GM18508 (cell line): ENCODE measurements at regions not wholly inside any gene's neighbourhood (a gene's known extent, or its start where the extent isn't known, plus 50 kb on each side); places are given as distances from the start of the nearest gene placed in this dataset.
A peak's percentile ranks its signal among the peaks of the same experiment; 100 is the strongest.

Source experiments
- ATAC-seq: cut with Tn5 transposase; IDR thresholded peaks from one replicate; pipeline ENCODE4 v1.9.1; 2021; ENCODE audit warnings: moderate number of reproducible peaks; ENCODE audit not compliant: insufficient read depth, unreplicated experiment

GRCh38 chr17:70615831-70616230 lies 446.5 kb downstream of the KCNJ2 start:
- no peak for ATAC-seq

GRCh38 chr17:70618641-70619040 lies 449.3 kb downstream of the KCNJ2 start:
- ATAC-seq, result no peak

GRCh38 chr17:70621566-70621965 lies 452.2 kb downstream of the KCNJ2 start:
- no peak for ATAC-seq

- no peak for ATAC-seq
These were observed 453.3 kb downstream of the KCNJ2 start for GRCh38 chr17:70622368-70623260.

GRCh38 chr17:70624211-70624610 lies 454.9 kb downstream of the KCNJ2 start:
- no peak for ATAC-seq

GRCh38 chr17:70629902-70630301 lies 460.6 kb downstream of the KCNJ2 start:
- no peak for ATAC-seq

- ATAC-seq, result peak; percentile 53
These were observed 467.3 kb downstream of the KCNJ2 start for GRCh38 chr17:70636517-70637133.

- ATAC-seq, result no peak
These were observed 472.7 kb downstream of the KCNJ2 start for GRCh38 chr17:70642059-70642458.

GRCh38 chr17:70644096-70644495 lies 474.8 kb downstream of the KCNJ2 start:
- ATAC-seq, result no peak

- ATAC-seq, result no peak
These were observed 477.3 kb downstream of the KCNJ2 start for GRCh38 chr17:70646673-70647072.

GRCh38 chr17:70648166-70648565 lies 478.8 kb downstream of the KCNJ2 start:
- ATAC-seq, result no peak

- ATAC-seq, result no peak
These were observed 484.5 kb downstream of the KCNJ2 start for GRCh38 chr17:70653850-70654249.

GRCh38 chr17:70654706-70655105 lies 485.4 kb downstream of the KCNJ2 start:
- no peak for ATAC-seq

GRCh38 chr17:70655176-70655958 lies 486.0 kb downstream of the KCNJ2 start:
- peak; percentile 59 for ATAC-seq

GRCh38 chr17:70658317-70658716 lies 489.0 kb downstream of the KCNJ2 start:
- no peak for ATAC-seq

GRCh38 chr17:70658840-70659239 lies 489.5 kb downstream of the KCNJ2 start:
- no peak for ATAC-seq

GRCh38 chr17:70661342-70662222 lies 492.2 kb downstream of the KCNJ2 start:
- ATAC-seq, result no peak

GRCh38 chr17:70668276-70668937 lies 499.1 kb downstream of the KCNJ2 start:
- no peak for ATAC-seq

- ATAC-seq, result no peak
These were observed 499.8 kb downstream of the KCNJ2 start for GRCh38 chr17:70668938-70669778.
